Endodermal cell (in vitro differentiated cells): ENCODE measurements at regions not wholly inside any gene's neighbourhood (a gene's known extent, or its start where the extent isn't known, plus 50 kb on each side); places are given as distances from the start of the nearest gene placed in this dataset.
A peak's percentile ranks its signal among the peaks of the same experiment; 100 is the strongest.

Experiments used
- DNase-seq: peaks from one replicate; pipeline ENCODE4 v3.0.0-alpha.2; 2017
- H3K27ac ChIP-seq: 2 replicates; pipeline ENCODE4 v1.5.1; 2013; ENCODE audit warnings: mild to moderate bottlenecking, low read depth, low read length, moderate library complexity
- H3K27me3 ChIP-seq: 2 replicates; pipeline ENCODE4 v1.6.1; 2013; ENCODE audit warnings: mild to moderate bottlenecking, low read length, moderate library complexity; ENCODE audit not compliant: insufficient read depth, control insufficient read depth, poor library complexity, severe bottlenecking
- H3K36me3 ChIP-seq: 2 replicates; pipeline ENCODE4 v1.7.0; 2013; ENCODE audit warnings: mild to moderate bottlenecking, low read length, moderate library complexity; ENCODE audit not compliant: control insufficient read depth, insufficient read depth
- H3K4me1 ChIP-seq: one replicate; pipeline ENCODE4 v1.7.0; 2013; ENCODE audit warnings: low read length; ENCODE audit not compliant: control insufficient read depth, insufficient read depth
- H3K4me3 ChIP-seq: 2 replicates; pipeline ENCODE4 v1.5.1; 2013; ENCODE audit warnings: mild to moderate bottlenecking, low read length, moderate library complexity
- H3K9ac ChIP-seq: 2 replicates; pipeline ENCODE4 v1.6.1; 2013; ENCODE audit warnings: mild to moderate bottlenecking, low read length, moderate library complexity; ENCODE audit not compliant: poor library complexity, severe bottlenecking; ENCODE audit errors: extremely low read depth
- H3K9me3 ChIP-seq: 2 replicates; pipeline ENCODE4 v1.6.1; 2013; ENCODE audit warnings: mild to moderate bottlenecking, low read length, moderate library complexity; ENCODE audit not compliant: control insufficient read depth
- H3K27ac Mint-ChIP-seq: 2 replicates; pipeline ENCODE4 v1.8.0; 2020; ENCODE audit warnings: mixed read lengths
- H3K27me3 Mint-ChIP-seq: 2 replicates; pipeline ENCODE4 v1.8.0; 2021; ENCODE audit warnings: mild to moderate bottlenecking, mixed read lengths; ENCODE audit not compliant: insufficient read depth
- H3K36me3 Mint-ChIP-seq: 2 replicates; pipeline ENCODE4 v1.8.0; 2020; ENCODE audit warnings: low read depth, mixed read lengths
- H3K4me1 Mint-ChIP-seq: 2 replicates; pipeline ENCODE4 v1.8.0; 2020; ENCODE audit warnings: mixed read lengths
- H3K4me3 Mint-ChIP-seq: 2 replicates; pipeline ENCODE4 v1.8.0; 2020; ENCODE audit warnings: mild to moderate bottlenecking, moderate library complexity, mixed read lengths
- H3K9me3 Mint-ChIP-seq: 2 replicates; pipeline ENCODE4 v1.8.0; 2020; ENCODE audit warnings: mild to moderate bottlenecking, mixed read lengths
- CTCF ChIP-seq: fragments of 200-600 bp; sonication (generic); conservative IDR thresholded peaks from 2 replicates; pipeline ENCODE4 v1.5.0; 2021; ENCODE audit warnings: antibody characterized with exemption, mild to moderate bottlenecking
- WGBS, 2 experiments: methylation state at CpG; one replicate each; pipeline versions ENCODE4 v1.1.5 to v1.1.7; 2013; ENCODE audit warnings: missing lambda C conversion rate in 2 of 2, mixed read lengths in 1 of 2; ENCODE audit not compliant: insufficient coverage in 1 of 2, insufficient read length in 1 of 2; 5-methylcytosine and 5-hydroxymethylcytosine counted together

DNA sequence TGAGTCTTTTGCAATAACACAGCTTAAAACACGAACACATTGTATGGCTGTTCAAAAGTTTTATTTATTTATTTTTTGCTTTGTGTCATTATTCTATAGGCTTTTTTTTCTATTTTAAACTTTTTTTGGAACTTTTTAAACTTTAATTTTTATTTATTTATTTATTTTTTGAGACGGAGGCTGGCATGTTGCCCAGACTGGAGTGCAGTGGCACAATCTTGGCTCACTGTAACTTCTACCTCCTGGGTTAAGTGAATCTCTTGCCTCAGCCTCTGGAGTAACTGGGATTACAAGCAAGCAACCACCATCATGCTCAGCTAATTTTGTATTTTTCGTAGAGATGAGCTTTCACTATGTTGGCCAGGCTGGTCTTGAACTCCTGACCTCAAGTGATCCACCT lies 88.3 kb upstream of the GADD45A start:
- Mint-ChIP-seq H3K4me3 (no peak overlapping the region), H3K4me1 (peaks cover 13% of the 10 kb centered on the region), H3K9me3 (no peaks in the 10 kb centered on the region), H3K27me3 (no peaks in the 10 kb centered on the region), H3K36me3 (no peaks in the 10 kb centered on the region), H3K27ac (no peak overlapping the region)
- H3K4me3 ChIP-seq, result no peak overlapping the region
- no peak for TF ChIP-seq CTCF
- H3K9ac ChIP-seq, result no peak overlapping the region
- no peak for DNase-seq
- no peaks in the 10 kb centered on the region for H3K9me3 ChIP-seq
- no peaks in the 10 kb centered on the region for H3K36me3 ChIP-seq
- no peaks in the 10 kb centered on the region for H3K27me3 ChIP-seq
- H3K4me1 ChIP-seq, result peaks cover 6% of the 10 kb centered on the region
- H3K27ac ChIP-seq, result no peak overlapping the region
- WGBS, 2 experiments, result 90 to 95% methylated on average over 1 to 2 of the region's 3 CpGs

DNA sequence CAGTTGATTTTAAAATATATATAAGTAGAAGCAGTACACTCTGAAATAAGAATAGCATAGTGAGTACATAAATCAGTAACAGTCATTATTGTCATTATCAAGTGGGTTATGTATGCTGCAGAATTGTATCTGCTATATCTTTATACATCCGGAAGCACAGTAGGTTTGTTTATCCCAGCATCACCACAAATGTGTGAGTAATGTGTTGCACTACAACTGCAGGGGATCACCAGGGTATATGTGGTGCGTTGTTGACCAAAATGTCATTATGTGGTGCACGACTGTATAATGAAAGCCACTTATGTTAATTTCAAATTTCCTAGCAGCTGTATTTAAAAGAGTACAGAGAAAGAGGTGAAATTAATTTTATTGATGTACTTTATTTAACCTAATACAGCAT lies 87.7 kb upstream of the GADD45A start:
- H3K27me3 ChIP-seq, result no peaks in the 10 kb centered on the region
- no peak overlapping the region for H3K27ac ChIP-seq
- no peaks in the 10 kb centered on the region for H3K36me3 ChIP-seq
- no peak overlapping the region for H3K9ac ChIP-seq
- no peaks in the 10 kb centered on the region for H3K36me3 Mint-ChIP-seq
- no peak overlapping the region for H3K4me3 Mint-ChIP-seq
- DNase-seq, result no peak
- H3K4me3 ChIP-seq, result no peak overlapping the region
- H3K27ac Mint-ChIP-seq, result no peak overlapping the region
- H3K9me3 ChIP-seq, result no peaks in the 10 kb centered on the region
- H3K4me1 ChIP-seq, result peaks cover 6% of the 10 kb centered on the region
- 98 to 100% methylated on average over 2 to 3 of the region's 3 CpGs for WGBS, 2 experiments
- peaks cover 13% of the 10 kb centered on the region for H3K4me1 Mint-ChIP-seq
- H3K9me3 Mint-ChIP-seq, result no peaks in the 10 kb centered on the region
- TF ChIP-seq CTCF, result no peak
- H3K27me3 Mint-ChIP-seq, result no peaks in the 10 kb centered on the region

DNA sequence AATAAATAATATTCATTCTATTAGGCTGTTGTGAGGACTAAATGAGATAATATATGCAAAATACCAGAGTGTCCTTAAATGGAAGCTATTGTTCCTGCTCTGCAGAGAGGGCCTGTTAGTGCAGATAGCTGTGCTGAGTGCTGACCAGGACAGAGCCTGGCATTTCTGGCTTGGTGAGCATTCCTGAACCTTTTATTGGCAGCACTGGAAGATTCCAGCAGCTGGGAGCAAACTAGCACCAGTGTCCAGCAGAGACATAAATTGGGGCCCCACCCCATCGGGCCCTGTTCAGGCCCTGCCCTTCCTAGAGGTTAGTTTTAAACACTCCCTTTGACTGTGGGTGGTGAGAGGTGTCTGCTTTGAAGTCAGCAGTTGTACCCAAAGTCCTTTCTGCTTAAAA lies 85.9 kb upstream of the GADD45A start:
- Mint-ChIP-seq H3K4me1 (peaks cover 14% of the 10 kb centered on the region), H3K4me3 (no peak overlapping the region), H3K36me3 (no peaks in the 10 kb centered on the region), H3K9me3 (no peaks in the 10 kb centered on the region), H3K27ac (no peak overlapping the region), H3K27me3 (no peaks in the 10 kb centered on the region)
- DNase-seq, result peak; percentile 3
- no peak overlapping the region for H3K27ac ChIP-seq
- H3K27me3 ChIP-seq, result no peaks in the 10 kb centered on the region
- peaks cover 10% of the 10 kb centered on the region for H3K4me1 ChIP-seq
- no peak overlapping the region for H3K4me3 ChIP-seq
- H3K9ac ChIP-seq, result no peak overlapping the region
- WGBS, 2 experiments, result 76 to 100% methylated on average over 1 of the region's 1 CpG
- no peak for TF ChIP-seq CTCF
- H3K36me3 ChIP-seq, result no peaks in the 10 kb centered on the region
- no peaks in the 10 kb centered on the region for H3K9me3 ChIP-seq
